AG04449 (cell line): ENCODE measurements at regions not wholly inside any gene's neighbourhood (a gene's known extent, or its start where the extent isn't known, plus 50 kb on each side); places are given as distances from the start of the nearest gene placed in this dataset.

ENCODE experiments used
- CTCF ChIA-PET: fragments of 350-600 bp; formaldehyde crosslinking; extraction: SDS; loops from one replicate; lab custom pipeline; 2021; ENCODE audit warnings: antibody characterized with exemption; lab: Yijun Ruan, JAX
- POLR2A ChIA-PET: fragments of 400-600, 350-600 bp; formaldehyde crosslinking; extraction: SDS; loops from one replicate; lab custom pipeline; 2020; ENCODE audit warnings: antibody characterized with exemption, inconsistent platforms; lab: Yijun Ruan, JAX
- DNase-seq: peaks from one replicate; pipeline ENCODE4 v3.0.0-alpha.2; 2010; ENCODE audit warnings: low read depth, low spot score
- H3K4me3 ChIP-seq: 2 replicates; pipeline ENCODE4 v1.5.1; 2011; ENCODE audit warnings: low read depth, mild to moderate bottlenecking, control low read depth, low read length
- TF ChIP-seq, protein P1 (sequence below): IDR thresholded peaks from one replicate; pipeline ENCODE4 v1.5.1; 2011; ENCODE audit warnings: mild to moderate bottlenecking, moderate library complexity, low read length, control low read depth, inconsistent platforms; ENCODE audit not compliant: insufficient read depth; ENCODE audit errors: missing control alignments

GRCh38 chr3:116767726-116768125, 58.1 kb downstream of the TUSC7 start:
- CTCF ChIA-PET: interaction anchor here (0.6 to 2.0 kb wide), 3 partner anchors 8 to 684 kb away, joined by 3 to 9 read pairs (median 5); no protein-coding TSS in a partner anchor
- POLR2A ChIA-PET: no interaction called here
- H3K4me3 ChIP-seq: no peak overlapping the region
- TF ChIP-seq, protein P1, sequence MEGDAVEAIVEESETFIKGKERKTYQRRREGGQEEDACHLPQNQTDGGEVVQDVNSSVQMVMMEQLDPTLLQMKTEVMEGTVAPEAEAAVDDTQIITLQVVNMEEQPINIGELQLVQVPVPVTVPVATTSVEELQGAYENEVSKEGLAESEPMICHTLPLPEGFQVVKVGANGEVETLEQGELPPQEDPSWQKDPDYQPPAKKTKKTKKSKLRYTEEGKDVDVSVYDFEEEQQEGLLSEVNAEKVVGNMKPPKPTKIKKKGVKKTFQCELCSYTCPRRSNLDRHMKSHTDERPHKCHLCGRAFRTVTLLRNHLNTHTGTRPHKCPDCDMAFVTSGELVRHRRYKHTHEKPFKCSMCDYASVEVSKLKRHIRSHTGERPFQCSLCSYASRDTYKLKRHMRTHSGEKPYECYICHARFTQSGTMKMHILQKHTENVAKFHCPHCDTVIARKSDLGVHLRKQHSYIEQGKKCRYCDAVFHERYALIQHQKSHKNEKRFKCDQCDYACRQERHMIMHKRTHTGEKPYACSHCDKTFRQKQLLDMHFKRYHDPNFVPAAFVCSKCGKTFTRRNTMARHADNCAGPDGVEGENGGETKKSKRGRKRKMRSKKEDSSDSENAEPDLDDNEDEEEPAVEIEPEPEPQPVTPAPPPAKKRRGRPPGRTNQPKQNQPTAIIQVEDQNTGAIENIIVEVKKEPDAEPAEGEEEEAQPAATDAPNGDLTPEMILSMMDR: no peak
- no peak for DNase-seq

DNA sequence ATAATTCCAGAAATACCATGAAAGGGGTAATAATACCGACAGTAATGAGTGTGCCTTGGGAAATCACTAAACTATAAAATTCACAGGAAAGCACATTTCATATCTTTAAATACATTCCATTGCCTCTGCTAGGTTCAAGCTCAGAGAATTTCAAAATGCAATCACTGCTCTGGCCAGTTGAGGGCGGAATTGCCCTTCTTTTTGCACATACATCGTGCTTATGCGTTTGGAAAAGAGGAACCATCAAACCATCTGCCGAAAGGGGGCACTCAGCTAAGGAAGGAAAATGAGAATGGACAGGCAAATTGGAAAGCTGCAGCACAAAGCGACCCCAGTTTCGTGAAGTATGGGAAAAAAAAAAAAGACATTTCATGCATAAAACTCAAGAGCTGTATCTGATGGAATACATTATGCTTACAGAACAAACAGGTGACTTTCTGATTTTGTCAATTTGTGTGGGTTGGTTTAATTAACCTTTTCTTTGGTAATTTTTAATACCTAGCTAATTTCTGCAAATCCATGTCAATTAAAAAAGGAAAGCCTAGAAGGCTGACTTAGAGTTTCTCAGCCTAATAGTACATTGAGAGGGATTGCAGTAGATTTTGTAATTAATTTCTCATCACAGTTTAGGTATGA, 61.4 kb downstream of the TUSC7 start:
- ChIA-PET CTCF (interaction anchor here (0.6 to 4.4 kb wide), 30 partner anchors 8 to 1859 kb away, joined by 3 to 25 read pairs (median 4); no protein-coding TSS in a partner anchor), POLR2A (no interaction called here)
- no peak overlapping the region for H3K4me3 ChIP-seq
- peak; percentile 17 for DNase-seq
- TF ChIP-seq, protein P1: peak; percentile 90

- no peak for DNase-seq
- no peak overlapping the region for H3K4me3 ChIP-seq
- POLR2A ChIA-PET: no interaction called here
- CTCF ChIA-PET: interaction anchor here (1.5 kb wide), 1 partner anchor 19 kb away, joined by 4 read pairs; no protein-coding TSS in a partner anchor
- TF ChIP-seq, protein P1: no peak
Observed at GRCh38 chr3:116776880-116777785, 67.6 kb downstream of the TUSC7 start.

GRCh38 chr3:116785226-116785625, 75.6 kb downstream of the TUSC7 start:
- POLR2A ChIA-PET: no interaction called here
- CTCF ChIA-PET: interaction anchor here (2.2 kb wide), 1 partner anchor 14 kb away, joined by 11 read pairs; no protein-coding TSS in a partner anchor
- TF ChIP-seq, protein P1: no peak
- no peak overlapping the region for H3K4me3 ChIP-seq
- no peak for DNase-seq

GRCh38 chr3:116802651-116803050, 93.1 kb downstream of the TUSC7 start:
- DNase-seq: no peak
- CTCF ChIA-PET: no interaction called here
- POLR2A ChIA-PET: no interaction called here
- H3K4me3 ChIP-seq: no peak overlapping the region
- TF ChIP-seq, protein P1: no peak

- DNase-seq: no peak
- TF ChIP-seq, protein P1: no peak
- ChIA-PET CTCF (no interaction called here), POLR2A (no interaction called here)
- H3K4me3 ChIP-seq: no peak overlapping the region
Observed at GRCh38 chr3:116806351-116806750, 96.8 kb downstream of the TUSC7 start.
